AG08396 (cell line): ENCODE measurements at regions not wholly inside any gene's neighbourhood (a gene's known extent, or its start where the extent isn't known, plus 50 kb on each side); places are given as distances from the start of the nearest gene placed in this dataset.
"Not testable (repeated sequence)": the region's sequence is repeated elsewhere in the genome, so short reads cannot be mapped to it uniquely, and the experiment has no call there.

Experiments
- DNase-seq: peaks from one replicate; pipeline ENCODE4 v3.0.0; 2012; ENCODE audit warnings: low spot score, mixed read lengths

- not testable (repeated sequence) for DNase-seq
Observed at GRCh38 chr2:145782607-145783006, 1262.7 kb upstream of the ZEB2 start.

- no peak for DNase-seq
Observed at GRCh38 chr2:145777914-145778313, 1258.0 kb upstream of the ZEB2 start.

GRCh38 chr2:145777297-145777696 lies 1257.4 kb upstream of the ZEB2 start:
- DNase-seq, result no peak

GRCh38 chr2:145775591-145775990 lies 1255.7 kb upstream of the ZEB2 start:
- DNase-seq, result no peak

- DNase-seq, result no peak
Observed at GRCh38 chr2:145771525-145771924, 1251.6 kb upstream of the ZEB2 start.

GRCh38 chr2:145769011-145769716 lies 1249.2 kb upstream of the ZEB2 start:
- DNase-seq, result no peak

- no peak for DNase-seq
Observed at GRCh38 chr2:145765874-145766273, 1246.0 kb upstream of the ZEB2 start.

GRCh38 chr2:145764631-145765030 lies 1244.7 kb upstream of the ZEB2 start:
- DNase-seq, result no peak

GRCh38 chr2:145760781-145761649 lies 1241.1 kb upstream of the ZEB2 start:
- peak; percentile 34 for DNase-seq

GRCh38 chr2:145759228-145759915 lies 1239.5 kb upstream of the ZEB2 start:
- DNase-seq, result peak; percentile 20

- DNase-seq, result no peak
Observed at GRCh38 chr2:145757503-145758246, 1237.8 kb upstream of the ZEB2 start.

GRCh38 chr2:145755019-145755837 lies 1235.3 kb upstream of the ZEB2 start:
- no peak for DNase-seq

- no peak for DNase-seq
Observed at GRCh38 chr2:145753966-145754365, 1234.0 kb upstream of the ZEB2 start.

GRCh38 chr2:145753041-145753608 lies 1233.2 kb upstream of the ZEB2 start:
- no peak for DNase-seq

GRCh38 chr2:145752091-145752806 lies 1232.3 kb upstream of the ZEB2 start:
- peak; percentile 43 for DNase-seq

GRCh38 chr2:145751629-145752028 lies 1231.7 kb upstream of the ZEB2 start:
- DNase-seq, result no peak

GRCh38 chr2:145751155-145751554 lies 1231.2 kb upstream of the ZEB2 start:
- no peak for DNase-seq

GRCh38 chr2:145750612-145751011 lies 1230.7 kb upstream of the ZEB2 start:
- no peak for DNase-seq

GRCh38 chr2:145750144-145750543 lies 1230.2 kb upstream of the ZEB2 start:
- DNase-seq, result no peak

- no peak for DNase-seq
Observed at GRCh38 chr2:145749556-145749955, 1229.6 kb upstream of the ZEB2 start.
